ENCODE measurements at regions not wholly inside any gene's neighbourhood (a gene's known extent, or its start where the extent isn't known, plus 50 kb on each side); places are given as distances from the start of the nearest gene placed in this dataset.

GRCh38 chr11:15640318-15640717 is 525.6 kb downstream of the INSC start:
- TF ChIP-seq POLR2A (IDR thresholded peaks at IDR 0.05; ENCODE audit: low read length), result no peak
- no peak for TF ChIP-seq GATA1 (IDR thresholded peaks at IDR 0.05; ENCODE audit: low read depth, low read length)

Data from erythroblast (primary cell).